ENCODE measurements at regions not wholly inside any gene's neighbourhood (a gene's known extent, or its start where the extent isn't known, plus 50 kb on each side); places are given as distances from the start of the nearest gene placed in this dataset.
A peak's percentile ranks its signal among the peaks of the same experiment; 100 is the strongest.

GRCh38 chr20:50242548-50242862, 51.9 kb downstream of the CEBPB start:
- DNase-seq (ENCODE audit: low read depth): no peak

- DNase-seq (ENCODE audit: low read depth): peak; percentile 86
These were observed 52.4 kb downstream of the CEBPB start for GRCh38 chr20:50242863-50243609.

DNA sequence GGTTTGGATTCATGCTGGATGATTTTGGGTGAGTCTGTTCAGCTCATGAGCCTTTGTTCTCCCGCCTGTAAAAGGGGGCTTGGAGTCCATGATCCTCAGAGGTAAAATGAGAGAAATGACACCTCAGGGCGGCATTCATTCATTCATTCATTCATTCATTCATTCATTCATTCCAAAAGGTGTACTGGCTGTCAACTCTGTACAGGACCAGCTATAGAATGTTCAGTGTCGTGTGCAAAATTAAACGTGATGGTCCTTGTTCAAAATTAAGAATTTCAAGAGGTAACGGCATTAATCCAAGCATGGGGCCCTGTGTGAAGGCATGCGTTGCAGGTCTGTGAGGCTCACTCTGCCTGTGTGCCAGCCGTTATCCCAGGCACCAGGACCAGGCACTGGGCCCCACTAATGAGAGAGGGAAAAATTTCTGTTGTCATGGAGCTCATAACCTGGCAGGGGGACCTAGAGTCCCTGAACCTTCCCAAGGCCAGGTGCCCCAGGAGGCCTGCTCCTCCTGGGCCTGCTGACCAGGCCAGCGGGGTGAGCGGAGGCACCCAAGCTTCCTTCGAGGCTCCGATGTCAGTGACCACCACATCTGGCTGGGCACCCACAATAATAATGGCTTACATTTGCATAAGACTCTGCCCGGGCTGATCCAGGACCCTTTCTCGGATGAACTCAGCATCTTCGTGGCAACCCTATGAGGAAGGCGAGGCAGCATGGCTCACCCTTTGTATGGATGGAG, 53.2 kb downstream of the CEBPB start:
- no peak for DNase-seq (ENCODE audit: low read depth)

GRCh38 chr20:50244352-50245149, 53.9 kb downstream of the CEBPB start:
- no peak for DNase-seq (ENCODE audit: low read depth)

DNA sequence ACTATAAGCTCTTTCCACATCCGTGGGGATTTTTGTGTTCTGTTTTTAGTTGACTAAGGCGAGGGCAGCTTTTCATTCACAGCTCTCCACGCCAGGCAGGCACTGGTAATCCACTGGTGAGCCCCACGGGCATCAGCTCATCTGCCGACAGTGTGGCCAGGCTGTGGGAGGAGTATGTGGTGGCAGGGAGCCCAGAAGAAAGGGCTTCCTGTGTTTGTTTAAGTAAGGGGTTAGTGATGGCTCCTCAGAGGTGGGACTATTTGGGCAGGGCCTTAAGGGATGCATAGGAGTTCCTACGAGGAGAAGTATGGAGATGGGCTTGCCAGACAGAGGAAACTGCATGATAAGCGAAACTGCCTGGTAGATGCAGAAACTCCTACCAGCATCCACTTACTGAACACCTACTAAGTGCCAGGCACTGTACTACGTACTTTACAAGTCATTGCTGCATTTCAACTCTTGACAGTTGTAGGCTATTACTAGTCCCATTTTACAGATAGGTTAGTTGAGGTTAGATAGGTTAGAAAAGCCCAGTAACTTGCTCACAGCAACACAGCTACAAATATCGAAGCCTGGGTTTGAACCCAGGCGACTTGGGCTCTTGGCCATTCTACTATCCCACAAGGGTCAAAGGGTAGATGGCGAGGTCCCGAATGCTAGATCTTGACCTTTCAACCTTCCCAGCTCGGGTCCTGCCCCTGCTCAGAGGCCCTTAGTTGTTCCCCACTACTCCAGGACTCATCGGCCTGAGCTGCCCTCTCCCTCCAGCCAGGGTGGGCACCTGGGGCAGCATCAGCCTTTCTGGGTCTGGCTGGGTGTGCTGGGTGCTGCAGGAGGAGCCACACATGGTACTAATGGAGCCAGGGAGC, 55.1 kb downstream of the CEBPB start:
- DNase-seq (ENCODE audit: low read depth): peak; percentile 85

DNA sequence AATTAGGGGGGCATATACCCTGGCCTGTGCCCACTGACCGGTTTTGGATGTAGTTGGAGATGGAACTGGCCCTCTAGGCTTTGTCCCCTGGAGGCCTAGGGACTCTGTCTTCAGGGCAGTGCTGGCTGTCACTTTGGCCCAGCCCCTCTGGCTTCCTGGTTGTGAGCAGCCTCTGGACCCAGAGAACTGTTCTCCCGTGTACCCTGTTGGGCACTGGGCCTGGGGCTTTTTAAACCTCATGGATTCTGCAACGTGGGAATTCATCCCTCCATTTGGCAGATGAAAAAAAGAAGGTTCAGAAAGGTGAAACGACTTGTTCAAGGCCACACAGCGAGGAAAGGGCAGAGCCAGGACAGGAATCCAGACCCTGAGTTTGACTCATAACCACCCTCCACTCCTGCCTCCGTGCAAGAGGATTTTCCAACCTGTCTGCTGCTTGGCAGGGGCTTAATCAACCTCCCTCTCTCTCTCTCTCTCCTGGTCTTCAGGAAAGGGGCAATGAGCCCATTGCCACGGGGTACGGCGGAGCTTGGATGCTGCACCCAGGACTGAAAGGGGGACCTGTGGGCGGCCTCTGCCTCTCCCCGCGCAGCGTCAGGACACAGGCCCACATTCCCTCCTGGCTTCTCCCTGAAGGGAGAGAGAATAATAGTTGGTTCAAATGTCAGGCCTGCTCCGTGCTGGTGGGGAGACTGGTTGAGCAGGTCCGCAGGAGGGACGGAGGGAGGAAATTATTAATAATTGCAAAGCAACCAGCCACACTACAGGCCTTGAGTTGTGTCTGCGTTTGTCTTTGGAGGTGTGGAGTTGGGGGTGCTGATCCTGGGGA, 56.0 kb downstream of the CEBPB start:
- DNase-seq (ENCODE audit: low read depth): no peak

GRCh38 chr20:50247196-50248094, 56.8 kb downstream of the CEBPB start:
- no peak for DNase-seq (ENCODE audit: low read depth)

DNA sequence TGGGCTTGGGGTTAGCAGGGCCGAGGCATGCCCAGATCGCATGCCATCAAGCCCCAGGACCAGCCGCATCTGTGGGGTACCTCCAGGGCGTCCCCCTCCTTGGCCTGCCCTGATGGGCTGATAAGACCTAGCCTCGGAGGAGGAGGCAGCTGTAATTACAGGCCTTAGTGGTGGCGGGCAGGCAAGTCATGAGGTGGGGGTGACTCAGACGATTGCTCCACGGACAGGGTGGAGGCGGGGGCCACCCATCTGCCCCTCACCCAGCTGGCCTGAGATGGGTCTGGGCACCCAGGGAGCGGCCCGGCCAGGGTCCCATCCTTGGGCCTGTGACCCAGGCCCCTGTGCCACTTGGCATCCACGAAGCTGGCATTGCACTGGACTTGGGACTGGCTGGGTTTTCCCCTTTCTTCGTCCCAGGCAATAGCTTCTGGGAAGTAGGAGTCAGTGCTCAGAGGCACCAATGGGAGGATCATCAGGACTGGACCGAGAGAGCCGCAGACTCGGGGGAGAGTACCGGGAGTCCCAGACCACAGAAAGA, 57.5 kb downstream of the CEBPB start:
- DNase-seq (ENCODE audit: low read depth): peak; percentile 59

GRCh38 chr20:50249447-50250388, 59.1 kb downstream of the CEBPB start:
- DNase-seq (ENCODE audit: low read depth): no peak

GRCh38 chr20:50250679-50251382, 60.2 kb downstream of the CEBPB start:
- DNase-seq (ENCODE audit: low read depth): no peak

DNA sequence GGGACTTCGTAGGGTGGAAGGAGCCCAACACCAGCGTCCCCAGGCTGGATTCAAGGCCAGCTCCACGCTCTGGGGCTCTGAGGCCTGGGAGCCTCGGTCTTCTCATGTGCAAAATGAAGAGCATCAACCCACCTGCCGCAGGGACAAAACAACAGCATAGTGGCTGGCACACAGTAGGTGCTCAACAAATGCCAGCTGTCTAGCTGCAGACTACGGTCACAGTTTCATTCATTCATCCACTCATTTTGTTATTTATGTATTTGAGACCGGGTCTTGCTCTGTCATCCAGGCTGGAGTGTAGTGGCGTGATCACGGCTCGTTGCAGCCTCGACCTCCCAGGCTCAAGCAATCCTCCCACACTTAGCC, 60.7 kb downstream of the CEBPB start:
- DNase-seq (ENCODE audit: low read depth): no peak

DNA sequence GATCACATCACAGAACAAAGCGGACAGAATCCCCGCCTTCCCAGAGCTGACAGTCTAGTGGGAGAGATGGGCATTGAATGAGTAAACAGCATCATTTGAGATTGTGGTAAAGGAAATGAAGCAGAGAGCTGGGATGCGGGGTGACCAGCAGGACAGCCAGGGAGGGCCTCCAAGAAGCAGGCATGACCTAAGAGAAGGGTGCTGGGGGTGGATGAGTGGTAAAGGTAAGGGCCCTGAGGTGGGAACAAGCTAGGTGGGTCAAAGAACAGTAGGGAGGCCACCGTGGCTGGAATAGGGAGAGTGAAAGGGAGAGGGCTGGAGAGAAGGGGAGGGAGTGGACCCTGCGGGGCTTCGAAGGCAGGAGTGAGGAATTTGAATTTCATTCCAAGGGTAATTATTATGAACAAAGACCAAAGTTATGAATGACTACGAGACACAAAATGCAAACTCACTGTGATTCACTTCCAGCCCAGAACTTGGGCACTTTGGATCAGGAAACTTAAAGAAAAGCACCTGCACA, 61.4 kb downstream of the CEBPB start:
- DNase-seq (ENCODE audit: low read depth): peak; percentile 64

DNA sequence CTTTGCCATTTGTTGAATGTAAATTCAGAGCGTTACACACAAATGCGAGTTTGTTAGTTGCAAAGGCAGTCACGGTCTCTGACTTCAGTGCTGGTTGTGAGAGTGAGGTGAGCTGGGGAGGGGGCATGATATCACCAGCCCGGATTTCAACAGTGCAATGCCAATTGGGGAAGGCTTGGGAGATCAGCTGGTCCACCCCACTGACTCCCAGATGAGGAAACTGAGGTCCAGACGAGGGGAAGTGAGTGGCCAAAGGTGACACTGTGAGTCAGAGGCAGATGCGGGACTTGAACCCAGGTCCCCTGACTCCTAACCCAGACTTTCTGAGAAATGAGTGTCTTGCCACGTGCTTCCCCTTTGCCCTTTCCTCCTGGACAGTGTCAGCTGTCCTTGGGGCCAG, 62.1 kb downstream of the CEBPB start:
- DNase-seq (ENCODE audit: low read depth): no peak

DNA sequence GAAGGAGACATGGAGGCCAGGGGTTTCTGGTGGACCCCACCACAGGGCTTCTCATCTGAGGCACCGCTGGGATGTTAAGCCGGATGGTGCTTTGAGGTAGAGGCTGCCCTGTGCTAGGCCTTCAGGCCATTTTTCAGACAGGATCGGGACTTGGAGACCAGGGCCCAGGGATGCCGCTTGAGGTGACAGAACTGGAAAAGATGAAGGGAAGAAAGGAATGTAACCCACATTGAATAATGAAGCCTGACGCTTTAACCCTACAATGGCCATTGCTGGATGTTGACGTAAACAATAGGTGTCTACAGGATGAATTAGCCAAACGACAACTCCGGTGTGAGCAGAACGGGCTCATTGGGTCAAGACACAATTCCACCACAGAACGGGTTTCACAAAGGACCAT, 62.5 kb downstream of the CEBPB start:
- DNase-seq (ENCODE audit: low read depth): no peak

DNA sequence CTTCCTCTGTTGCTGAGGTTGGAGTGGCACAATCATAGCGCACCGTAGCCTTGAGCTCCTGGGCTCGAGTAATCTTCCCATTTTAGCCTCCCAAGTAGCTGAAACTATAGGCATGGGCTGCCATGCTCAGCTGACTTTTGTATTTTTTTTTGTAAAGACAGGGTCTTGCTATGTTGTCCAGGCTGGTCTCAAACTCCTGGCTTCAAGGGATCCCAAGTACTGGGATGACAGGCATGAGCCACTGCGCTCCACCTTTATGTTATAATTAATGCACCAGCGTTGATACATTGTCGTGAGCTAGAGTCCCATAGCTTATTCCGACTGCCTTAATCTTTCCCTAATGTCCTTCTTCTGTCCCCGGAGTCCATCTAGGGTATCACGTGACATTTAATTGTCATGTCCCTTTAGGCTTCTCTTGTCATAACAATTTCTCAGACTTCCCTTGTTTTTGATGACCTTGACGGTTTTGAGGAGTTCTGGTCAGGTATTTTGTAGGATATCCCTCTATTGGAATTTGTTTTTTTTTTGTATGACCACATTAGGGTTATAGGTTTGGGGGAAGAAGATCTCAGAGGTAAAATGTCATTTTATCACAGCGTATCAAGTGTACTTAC, 63.9 kb downstream of the CEBPB start:
- DNase-seq (ENCODE audit: low read depth): no peak

- peak; percentile 31 for DNase-seq (ENCODE audit: low read depth)
These were observed 65.9 kb downstream of the CEBPB start for GRCh38 chr20:50256577-50256976.

DNA sequence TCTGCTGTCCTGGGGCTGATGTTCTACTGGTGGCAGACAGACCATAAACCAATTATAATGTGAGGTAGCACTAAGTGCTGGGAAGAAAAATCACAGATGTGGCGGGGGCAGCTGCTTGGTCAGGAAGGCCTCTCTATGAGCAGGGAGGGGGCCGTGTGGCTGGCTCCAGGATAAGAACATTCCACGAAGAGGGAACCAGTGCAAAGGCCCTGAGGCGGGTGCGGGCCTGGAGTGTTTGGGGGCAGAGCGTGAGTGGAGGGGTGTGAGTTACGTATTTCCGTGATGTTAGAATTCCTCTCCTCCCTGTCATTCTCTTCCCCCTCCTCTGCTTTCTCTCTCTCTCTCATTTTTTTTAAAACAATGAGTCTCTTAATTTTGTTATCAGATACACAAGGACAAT, 67.2 kb downstream of the CEBPB start:
- no peak for DNase-seq (ENCODE audit: low read depth)

Data from HT1080 (cell line).